Suprapubic skin (tissue), 3 donors: ENCODE measurements at regions not wholly inside any gene's neighbourhood (a gene's known extent, or its start where the extent isn't known, plus 50 kb on each side); places are given as distances from the start of the nearest gene placed in this dataset.

Source experiments
- CTCF ChIP-seq, 2 donors: fragments of 200-600 bp in 1 of 2; fragments of 450-650 bp in 1 of 2; sonication (generic) in 1 of 2; IDR thresholded peaks; one replicate each; pipeline ENCODE4 v1.5.1; 2016 to 2019; ENCODE audit warnings: antibody characterized with exemption in 2 of 2, mild to moderate bottlenecking in 1 of 2, moderate library complexity in 1 of 2
- EP300 ChIP-seq: sonication (generic); formaldehyde crosslinking; IDR thresholded peaks from one replicate; pipeline ENCODE4 v1.6.1; 2017; ENCODE audit warnings: antibody characterized with exemption
- POLR2A ChIP-seq, 2 donors: fragments of 450-650 bp; IDR thresholded peaks; one replicate each; pipeline ENCODE4 v1.6.1; 2017; ENCODE audit warnings: antibody characterized with exemption in 2 of 2, mild to moderate bottlenecking in 2 of 2, moderate library complexity in 2 of 2

- no peak for TF ChIP-seq CTCF (IDR thresholded peaks at IDR 0.05)
- TF ChIP-seq EP300: no peak
- no peak for TF ChIP-seq POLR2A (IDR thresholded peaks at IDR 0.05)
These were observed 327.2 kb upstream of the NREP start for GRCh38 chr5:112084149-112084548.
